ENCODE measurements at regions not wholly inside any gene's neighbourhood (a gene's known extent, or its start where the extent isn't known, plus 50 kb on each side); places are given as distances from the start of the nearest gene placed in this dataset.

- DNase-seq = no peak
Observed at GRCh38 chr5:18829539-18829938, 1158.5 kb downstream of the CDH18 start.

GRCh38 chr5:18850216-18850615 is 1137.8 kb downstream of the CDH18 start:
- DNase-seq = no peak

- no peak for DNase-seq
Observed at GRCh38 chr5:18872978-18873377, 1115.0 kb downstream of the CDH18 start.

- DNase-seq = no peak
Observed at GRCh38 chr5:18876565-18876964, 1111.4 kb downstream of the CDH18 start.

GRCh38 chr5:18881615-18882014 is 1106.4 kb downstream of the CDH18 start:
- DNase-seq = no peak

GRCh38 chr5:18882154-18882553 is 1105.8 kb downstream of the CDH18 start:
- no peak for DNase-seq

- DNase-seq = no peak
Observed at GRCh38 chr5:18888821-18889220, 1099.2 kb downstream of the CDH18 start.

- no peak for DNase-seq
Observed at GRCh38 chr5:18900644-18901043, 1087.4 kb downstream of the CDH18 start.

GRCh38 chr5:18920966-18921365 is 1067.0 kb downstream of the CDH18 start:
- no peak for DNase-seq

GRCh38 chr5:18932081-18932480 is 1055.9 kb downstream of the CDH18 start:
- no peak for DNase-seq

- no peak for DNase-seq
Observed at GRCh38 chr5:18944771-18945170, 1043.2 kb downstream of the CDH18 start.

GRCh38 chr5:18954239-18954638 is 1033.8 kb downstream of the CDH18 start:
- no peak for DNase-seq

- DNase-seq = no peak
Observed at GRCh38 chr5:18959535-18959934, 1028.5 kb downstream of the CDH18 start.

- DNase-seq = no peak
Observed at GRCh38 chr5:18961234-18961633, 1026.8 kb downstream of the CDH18 start.

- no peak for DNase-seq
Observed at GRCh38 chr5:18965893-18966292, 1022.1 kb downstream of the CDH18 start.

- no peak for DNase-seq
Observed at GRCh38 chr5:18967637-18968036, 1020.4 kb downstream of the CDH18 start.

- no peak for DNase-seq
Observed at GRCh38 chr5:18968966-18969365, 1019.0 kb downstream of the CDH18 start.

- DNase-seq = no peak
Observed at GRCh38 chr5:18970000-18970399, 1018.0 kb downstream of the CDH18 start.

- DNase-seq = no peak
Observed at GRCh38 chr5:18972177-18972576, 1015.8 kb downstream of the CDH18 start.

GRCh38 chr5:18975624-18976023 is 1012.4 kb downstream of the CDH18 start:
- no peak for DNase-seq

- DNase-seq = no peak
Observed at GRCh38 chr5:18977880-18978279, 1010.1 kb downstream of the CDH18 start.

GRCh38 chr5:18984559-18985080 is 1003.4 kb downstream of the CDH18 start:
- no peak for DNase-seq

GRCh38 chr5:18985171-18985758 is 1002.7 kb downstream of the CDH18 start:
- DNase-seq = no peak

GRCh38 chr5:18987101-18987500 is 1000.9 kb downstream of the CDH18 start:
- no peak for DNase-seq

GRCh38 chr5:18990852-18991251 is 997.1 kb downstream of the CDH18 start:
- DNase-seq = no peak

Measured in CD4-positive, alpha-beta T cell treated with Interleukin-17A for 1 hour (primary cell).